ENCODE measurements at regions not wholly inside any gene's neighbourhood (a gene's known extent, or its start where the extent isn't known, plus 50 kb on each side); places are given as distances from the start of the nearest gene placed in this dataset.

GRCh38 chr12:31855427-31855826 lies 103.8 kb upstream of the RESF1 start:
- WGBS (ENCODE audit: insufficient coverage): 96% methylated on average over 5 of the region's 5 CpGs
- Mint-ChIP-seq H3K27me3 (ENCODE audit: low read depth in 2 of 2) (no peaks in the 10 kb centered on the region), H3K4me1 (peaks cover 9 to 15% of the 10 kb centered on the region in 2 donors), H3K9me3 (peaks cover 0 to 3% of the 10 kb centered on the region in 2 donors), H3K4me3 (no peak overlapping the region), H3K36me3 (peaks cover 8% of the 10 kb centered on the region), H3K27ac (no peak overlapping the region)
- no peaks in the 10 kb centered on the region for H3K27me3 ChIP-seq (ENCODE audit: control insufficient read depth, insufficient read depth, low read length)
- no peak overlapping the region for H3K27ac ChIP-seq (ENCODE audit: low read length)
- DNase-seq: no peak
- TF ChIP-seq, protein P1, sequence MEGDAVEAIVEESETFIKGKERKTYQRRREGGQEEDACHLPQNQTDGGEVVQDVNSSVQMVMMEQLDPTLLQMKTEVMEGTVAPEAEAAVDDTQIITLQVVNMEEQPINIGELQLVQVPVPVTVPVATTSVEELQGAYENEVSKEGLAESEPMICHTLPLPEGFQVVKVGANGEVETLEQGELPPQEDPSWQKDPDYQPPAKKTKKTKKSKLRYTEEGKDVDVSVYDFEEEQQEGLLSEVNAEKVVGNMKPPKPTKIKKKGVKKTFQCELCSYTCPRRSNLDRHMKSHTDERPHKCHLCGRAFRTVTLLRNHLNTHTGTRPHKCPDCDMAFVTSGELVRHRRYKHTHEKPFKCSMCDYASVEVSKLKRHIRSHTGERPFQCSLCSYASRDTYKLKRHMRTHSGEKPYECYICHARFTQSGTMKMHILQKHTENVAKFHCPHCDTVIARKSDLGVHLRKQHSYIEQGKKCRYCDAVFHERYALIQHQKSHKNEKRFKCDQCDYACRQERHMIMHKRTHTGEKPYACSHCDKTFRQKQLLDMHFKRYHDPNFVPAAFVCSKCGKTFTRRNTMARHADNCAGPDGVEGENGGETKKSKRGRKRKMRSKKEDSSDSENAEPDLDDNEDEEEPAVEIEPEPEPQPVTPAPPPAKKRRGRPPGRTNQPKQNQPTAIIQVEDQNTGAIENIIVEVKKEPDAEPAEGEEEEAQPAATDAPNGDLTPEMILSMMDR (IDR thresholded peaks at IDR 0.05): no peak
- intact Hi-C loops (cut with micrococcal nuclease): no loop called here
- H3K4me1 ChIP-seq (ENCODE audit: control insufficient read depth, insufficient read depth, low read length): no peaks in the 10 kb centered on the region
- H3K36me3 ChIP-seq (ENCODE audit: control insufficient read depth, insufficient read depth, low read length): no peaks in the 10 kb centered on the region
- H3K4me3 ChIP-seq (ENCODE audit: low read length): no peak overlapping the region
- ATAC-seq: no peak
- H3K9me3 ChIP-seq (ENCODE audit: control insufficient read depth, insufficient read depth, low read length): peaks cover 2% of the 10 kb centered on the region

- Histone ChIP-seq H3K36me3 (ENCODE audit: control insufficient read depth, insufficient read depth, low read length) (no peaks in the 10 kb centered on the region), H3K27me3 (ENCODE audit: control insufficient read depth, insufficient read depth, low read length) (no peaks in the 10 kb centered on the region), H3K27ac (ENCODE audit: low read length) (no peak overlapping the region), H3K4me1 (ENCODE audit: control insufficient read depth, insufficient read depth, low read length) (no peaks in the 10 kb centered on the region), H3K4me3 (ENCODE audit: low read length) (no peak overlapping the region), H3K9me3 (ENCODE audit: control insufficient read depth, insufficient read depth, low read length) (peaks cover 5% of the 10 kb centered on the region)
- TF ChIP-seq, protein P1 (IDR thresholded peaks at IDR 0.05): no peak
- no peak overlapping the region for H3K4me3 Mint-ChIP-seq
- no peaks in the 10 kb centered on the region for H3K27me3 Mint-ChIP-seq (ENCODE audit: low read depth in 2 of 2)
- no peak overlapping the region for H3K27ac Mint-ChIP-seq
- no peak for ATAC-seq
- intact Hi-C loops (cut with micrococcal nuclease): no loop called here
- H3K4me1 Mint-ChIP-seq: peaks cover 6 to 9% of the 10 kb centered on the region in 2 donors
- no peak for DNase-seq
- peaks cover 0 to 3% of the 10 kb centered on the region in 2 donors for H3K9me3 Mint-ChIP-seq
- peaks cover 8% of the 10 kb centered on the region for H3K36me3 Mint-ChIP-seq
Observed at GRCh38 chr12:31853977-31854376, 105.2 kb upstream of the RESF1 start.

GRCh38 chr12:31853520-31853919 lies 105.7 kb upstream of the RESF1 start:
- TF ChIP-seq, protein P1 (IDR thresholded peaks at IDR 0.05): no peak
- peaks cover 0 to 3% of the 10 kb centered on the region in 2 donors for H3K9me3 Mint-ChIP-seq
- no peak overlapping the region for H3K27ac Mint-ChIP-seq
- no peaks in the 10 kb centered on the region for H3K27me3 Mint-ChIP-seq (ENCODE audit: low read depth in 2 of 2)
- DNase-seq (no peak), ATAC-seq (no peak)
- Histone ChIP-seq H3K4me3 (ENCODE audit: low read length) (no peak overlapping the region), H3K27me3 (ENCODE audit: control insufficient read depth, insufficient read depth, low read length) (no peaks in the 10 kb centered on the region), H3K9me3 (ENCODE audit: control insufficient read depth, insufficient read depth, low read length) (peaks cover 10% of the 10 kb centered on the region), H3K4me1 (ENCODE audit: control insufficient read depth, insufficient read depth, low read length) (no peaks in the 10 kb centered on the region), H3K27ac (ENCODE audit: low read length) (no peak overlapping the region), H3K36me3 (ENCODE audit: control insufficient read depth, insufficient read depth, low read length) (no peaks in the 10 kb centered on the region)
- no peak overlapping the region for H3K4me3 Mint-ChIP-seq
- peaks cover 8% of the 10 kb centered on the region for H3K36me3 Mint-ChIP-seq
- H3K4me1 Mint-ChIP-seq: peaks cover 6 to 9% of the 10 kb centered on the region in 2 donors
- intact Hi-C loops (cut with micrococcal nuclease): no loop called here

- Mint-ChIP-seq H3K4me3 (no peak overlapping the region), H3K27ac (no peak overlapping the region), H3K27me3 (ENCODE audit: low read depth in 2 of 2) (no peaks in the 10 kb centered on the region), H3K9me3 (peaks cover 0 to 3% of the 10 kb centered on the region in 2 donors), H3K36me3 (peaks cover 8% of the 10 kb centered on the region), H3K4me1 (peaks cover 6 to 17% of the 10 kb centered on the region in 2 donors)
- WGBS (ENCODE audit: insufficient coverage): 0% methylated on average over 1 of the region's 3 CpGs
- Histone ChIP-seq H3K4me1 (ENCODE audit: control insufficient read depth, insufficient read depth, low read length) (no peaks in the 10 kb centered on the region), H3K36me3 (ENCODE audit: control insufficient read depth, insufficient read depth, low read length) (no peaks in the 10 kb centered on the region), H3K27me3 (ENCODE audit: control insufficient read depth, insufficient read depth, low read length) (no peaks in the 10 kb centered on the region), H3K4me3 (ENCODE audit: low read length) (no peak overlapping the region), H3K9me3 (ENCODE audit: control insufficient read depth, insufficient read depth, low read length) (peaks cover 15% of the 10 kb centered on the region), H3K27ac (ENCODE audit: low read length) (no peak overlapping the region)
- intact Hi-C loops (cut with micrococcal nuclease): no loop called here
- ATAC-seq (no peak), DNase-seq (no peak)
- TF ChIP-seq, protein P1 (IDR thresholded peaks at IDR 0.05): no peak
Observed at GRCh38 chr12:31850268-31850667, 108.9 kb upstream of the RESF1 start.

All from natural killer cell (primary cell).